OCI-LY1 (cell line): ENCODE measurements at regions not wholly inside any gene's neighbourhood (a gene's known extent, or its start where the extent isn't known, plus 50 kb on each side); places are given as distances from the start of the nearest gene placed in this dataset.

ENCODE experiments used
- H2AFZ ChIP-seq: fragments of 200-600 bp; sonication (generic), shearing (Covaris generic); 2 replicates; pipeline ENCODE4 v1.6.0; 2014; ENCODE audit warnings: antibody characterized with exemption, mild to moderate bottlenecking, low read length
- H3F3A ChIP-seq: fragments of 200-600 bp; sonication (generic), shearing (Covaris generic); 2 replicates; pipeline ENCODE4 v1.6.0; 2014; ENCODE audit warnings: mild to moderate bottlenecking, antibody characterized with exemption, low read length, moderate library complexity; ENCODE audit not compliant: insufficient read depth
- H3K27ac ChIP-seq: fragments of 200-600 bp; sonication (generic); 2 replicates; pipeline ENCODE4 v1.5.1; 2014; ENCODE audit warnings: low read length, mixed run types, mild to moderate bottlenecking, low read depth; ENCODE audit not compliant: poor library complexity, severe bottlenecking
- H3K27me3 ChIP-seq: fragments of 200-600 bp; sonication (generic); 2 replicates; pipeline ENCODE4 v1.6.0; 2014; ENCODE audit warnings: antibody characterized with exemption, mild to moderate bottlenecking, low read length, moderate library complexity; ENCODE audit not compliant: insufficient read depth
- H3K36me3 ChIP-seq: fragments of 200-600 bp; sonication (generic); 2 replicates; pipeline ENCODE4 v1.6.1; 2014; ENCODE audit warnings: mild to moderate bottlenecking, antibody characterized with exemption, low read length, moderate library complexity, mixed read lengths; ENCODE audit not compliant: insufficient read depth
- H3K4me1 ChIP-seq: fragments of 200-600 bp; sonication (generic); 2 replicates; pipeline ENCODE4 v1.5.1; 2014; ENCODE audit warnings: mild to moderate bottlenecking, low read length, moderate library complexity; ENCODE audit not compliant: insufficient read depth, severe bottlenecking
- H3K4me2 ChIP-seq: fragments of 200-600 bp; sonication (generic), shearing (Covaris generic); 2 replicates; pipeline ENCODE4 v1.6.1; 2014; ENCODE audit warnings: low read length
- H3K4me3 ChIP-seq: fragments of 200-600 bp; sonication (generic); 2 replicates; pipeline ENCODE4 v1.5.1; 2014; ENCODE audit warnings: low read length, low read depth, mild to moderate bottlenecking, mixed read lengths; ENCODE audit not compliant: poor library complexity, severe bottlenecking
- H3K79me2 ChIP-seq: fragments of 200-600 bp; shearing (Covaris generic); 2 replicates; pipeline ENCODE4 v1.6.1; 2016; ENCODE audit warnings: mixed run types, low read length, mixed read lengths; ENCODE audit not compliant: insufficient read depth
- H3K9ac ChIP-seq: fragments of 200-600 bp; sonication (generic), shearing (Covaris generic); 2 replicates; pipeline ENCODE4 v1.6.1; 2014; ENCODE audit warnings: mild to moderate bottlenecking, low read length, mixed read lengths
- H3K9me2 ChIP-seq: fragments of 200-600 bp; sonication (generic), shearing (Covaris generic); 2 replicates; pipeline ENCODE4 v1.6.1; 2014; ENCODE audit warnings: low read depth, mild to moderate bottlenecking, low read length, mixed read lengths
- H3K9me3 ChIP-seq: fragments of 200-600 bp; shearing (Covaris generic); 2 replicates; pipeline ENCODE4 v1.6.1; 2014; ENCODE audit warnings: low read length, mixed read lengths
- H4K20me1 ChIP-seq: fragments of 200-600 bp; sonication (generic), shearing (Covaris generic); 2 replicates; pipeline ENCODE4 v1.6.0; 2016; ENCODE audit warnings: mild to moderate bottlenecking, low read length; ENCODE audit not compliant: insufficient read depth
- CTCF ChIP-seq: fragments of 200-600 bp; sonication (generic), shearing (Covaris generic); IDR thresholded peaks from 2 replicates; pipeline ENCODE4 v1.5.1; 2017; ENCODE audit warnings: mild to moderate bottlenecking, antibody characterized with exemption, low read length, moderate library complexity, mixed read lengths
- EZH2 ChIP-seq: fragments of 200-600 bp; sonication (generic), shearing (Covaris generic); IDR thresholded peaks from 2 replicates; pipeline ENCODE4 v1.8.0; 2017; ENCODE audit warnings: borderline replicate concordance, mixed run types, mild to moderate bottlenecking, antibody characterized with exemption, low read length, moderate library complexity, mixed read lengths

- no peak overlapping the region for H3K9ac ChIP-seq
- no peaks in the 10 kb centered on the region for H3K4me1 ChIP-seq
- H3K27ac ChIP-seq: no peak overlapping the region
- no peak overlapping the region for H2AFZ ChIP-seq
- no peaks in the 10 kb centered on the region for H3K27me3 ChIP-seq
- H3K4me2 ChIP-seq: no peak overlapping the region
- no peak overlapping the region for H3K4me3 ChIP-seq
- H3K9me2 ChIP-seq: no peaks in the 10 kb centered on the region
- H3K79me2 ChIP-seq: no peaks in the 10 kb centered on the region
- H4K20me1 ChIP-seq: no peaks in the 10 kb centered on the region
- H3F3A ChIP-seq: no peaks in the 10 kb centered on the region
- H3K9me3 ChIP-seq: no peaks in the 10 kb centered on the region
- TF ChIP-seq EZH2 (no peak), CTCF (no peak)
- no peaks in the 10 kb centered on the region for H3K36me3 ChIP-seq
These were observed 528.9 kb upstream of the FZD8 start for GRCh38 chr10:36170943-36171501.

- H3K9ac ChIP-seq: no peak overlapping the region
These were observed 528.1 kb upstream of the FZD8 start for GRCh38 chr10:36170142-36170719.

DNA sequence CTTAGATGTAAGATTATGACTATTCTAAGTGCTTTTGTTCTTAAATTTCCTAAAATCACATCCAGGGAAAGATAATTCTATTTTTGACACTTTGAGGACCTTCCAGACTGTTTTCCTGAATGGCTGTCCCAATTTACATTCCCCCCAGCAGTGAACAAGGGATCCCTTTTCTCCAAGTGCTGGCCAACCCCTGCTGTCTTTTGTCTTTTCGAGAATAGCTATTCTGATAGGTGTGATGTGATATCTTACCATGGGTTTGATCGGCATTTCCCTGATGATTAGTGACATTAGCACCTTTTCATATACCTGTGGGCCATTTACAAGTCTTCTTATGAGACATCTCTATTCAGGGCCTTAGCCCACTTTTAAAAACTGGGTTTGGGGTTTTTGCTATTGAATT lies 526.7 kb upstream of the FZD8 start:
- H3K79me2 ChIP-seq: no peaks in the 10 kb centered on the region
- H3K36me3 ChIP-seq: no peaks in the 10 kb centered on the region
- no peaks in the 10 kb centered on the region for H3K9me2 ChIP-seq
- H3F3A ChIP-seq: no peaks in the 10 kb centered on the region
- no peaks in the 10 kb centered on the region for H3K27me3 ChIP-seq
- H3K4me2 ChIP-seq: no peak overlapping the region
- no peak overlapping the region for H3K4me3 ChIP-seq
- H3K27ac ChIP-seq: no peak overlapping the region
- no peaks in the 10 kb centered on the region for H3K9me3 ChIP-seq
- no peak for TF ChIP-seq CTCF
- H2AFZ ChIP-seq: no peak overlapping the region
- H3K9ac ChIP-seq: no peak overlapping the region
- no peaks in the 10 kb centered on the region for H3K4me1 ChIP-seq
- H4K20me1 ChIP-seq: no peaks in the 10 kb centered on the region

More at GRCh38 chr10:36170142-36170719, 528.1 kb upstream of the FZD8 start:
- Histone ChIP-seq H3K4me1 (no peaks in the 10 kb centered on the region), H3K27ac (no peak overlapping the region), H3K4me2 (no peak overlapping the region), H3K4me3 (no peak overlapping the region), H3K36me3 (no peaks in the 10 kb centered on the region), H3F3A (no peaks in the 10 kb centered on the region), H4K20me1 (no peaks in the 10 kb centered on the region), H2AFZ (no peak overlapping the region), H3K9me2 (no peaks in the 10 kb centered on the region), H3K9me3 (no peaks in the 10 kb centered on the region), H3K27me3 (no peaks in the 10 kb centered on the region), H3K79me2 (no peaks in the 10 kb centered on the region)
- TF ChIP-seq CTCF (no peak), EZH2 (no peak)
